ENCODE measurements at regions not wholly inside any gene's neighbourhood (a gene's known extent, or its start where the extent isn't known, plus 50 kb on each side); places are given as distances from the start of the nearest gene placed in this dataset.

DNA sequence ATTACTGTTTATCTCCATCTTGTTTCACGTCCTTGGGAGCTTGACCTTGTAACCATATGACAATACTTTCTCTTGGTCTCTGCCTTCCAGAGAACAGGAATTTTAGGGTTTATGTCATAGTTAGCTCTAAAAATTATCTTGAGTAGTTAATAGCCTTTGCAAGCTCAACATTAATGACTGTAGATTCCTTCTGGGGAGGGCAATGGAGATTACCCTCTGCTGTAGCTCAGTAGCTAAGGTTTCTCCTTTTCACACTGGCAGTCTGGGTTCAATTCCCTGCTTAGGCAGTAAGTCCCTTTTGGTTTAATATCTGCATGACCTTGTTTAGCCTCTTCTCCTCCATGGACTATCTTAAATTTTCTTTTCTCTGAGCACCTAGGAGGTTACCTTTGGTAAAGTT lies 181.7 kb upstream of the GPR101 start:
- Histone ChIP-seq H3K4me2 (ENCODE audit: extremely low read depth, insufficient read depth, low read length) (no peak overlapping the region), H3K4me1 (ENCODE audit: control insufficient read depth, extremely low read depth, insufficient read depth, low read length) (no peaks in the 10 kb centered on the region), H3K27ac (ENCODE audit: insufficient read depth, low read length) (no peak overlapping the region), H3K36me3 (ENCODE audit: control insufficient read depth, insufficient read depth, low read length) (no peaks in the 10 kb centered on the region), H3K27me3 (ENCODE audit: control insufficient read depth, insufficient read depth, low read length) (no peaks in the 10 kb centered on the region), H3K9me3 (ENCODE audit: control insufficient read depth, insufficient read depth, low read depth, low read length) (no peaks in the 10 kb centered on the region), H2AFZ (ENCODE audit: low read length) (no peak overlapping the region), H3K9ac (ENCODE audit: insufficient read depth, low read length) (no peak overlapping the region), H3K79me2 (ENCODE audit: control insufficient read depth, insufficient read depth, low read length) (no peaks in the 10 kb centered on the region), H4K20me1 (ENCODE audit: control insufficient read depth, extremely low read depth, insufficient read depth, low read length) (no peaks in the 10 kb centered on the region), H3K4me3 (replicated peaks in 1 of 4; ENCODE audit: control extremely low read depth in 1 of 4, insufficient read depth in 1 of 4, low read depth in 3 of 4, low read length in 4 of 4) (no peak overlapping the region)
- no peak for DNase-seq (ENCODE audit: low read depth in 2 of 2)
- no peak for TF ChIP-seq EZH2 (IDR thresholded peaks at IDR 0.05; ENCODE audit: low read length, missing control alignments)
- TF ChIP-seq, protein P1, sequence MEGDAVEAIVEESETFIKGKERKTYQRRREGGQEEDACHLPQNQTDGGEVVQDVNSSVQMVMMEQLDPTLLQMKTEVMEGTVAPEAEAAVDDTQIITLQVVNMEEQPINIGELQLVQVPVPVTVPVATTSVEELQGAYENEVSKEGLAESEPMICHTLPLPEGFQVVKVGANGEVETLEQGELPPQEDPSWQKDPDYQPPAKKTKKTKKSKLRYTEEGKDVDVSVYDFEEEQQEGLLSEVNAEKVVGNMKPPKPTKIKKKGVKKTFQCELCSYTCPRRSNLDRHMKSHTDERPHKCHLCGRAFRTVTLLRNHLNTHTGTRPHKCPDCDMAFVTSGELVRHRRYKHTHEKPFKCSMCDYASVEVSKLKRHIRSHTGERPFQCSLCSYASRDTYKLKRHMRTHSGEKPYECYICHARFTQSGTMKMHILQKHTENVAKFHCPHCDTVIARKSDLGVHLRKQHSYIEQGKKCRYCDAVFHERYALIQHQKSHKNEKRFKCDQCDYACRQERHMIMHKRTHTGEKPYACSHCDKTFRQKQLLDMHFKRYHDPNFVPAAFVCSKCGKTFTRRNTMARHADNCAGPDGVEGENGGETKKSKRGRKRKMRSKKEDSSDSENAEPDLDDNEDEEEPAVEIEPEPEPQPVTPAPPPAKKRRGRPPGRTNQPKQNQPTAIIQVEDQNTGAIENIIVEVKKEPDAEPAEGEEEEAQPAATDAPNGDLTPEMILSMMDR (conservative IDR thresholded peaks at IDR 0.05 in 1 of 2, IDR thresholded peaks at IDR 0.05 in 1 of 2; ENCODE audit: low read depth in 1 of 2, low read length in 2 of 2), result no peak

DNA sequence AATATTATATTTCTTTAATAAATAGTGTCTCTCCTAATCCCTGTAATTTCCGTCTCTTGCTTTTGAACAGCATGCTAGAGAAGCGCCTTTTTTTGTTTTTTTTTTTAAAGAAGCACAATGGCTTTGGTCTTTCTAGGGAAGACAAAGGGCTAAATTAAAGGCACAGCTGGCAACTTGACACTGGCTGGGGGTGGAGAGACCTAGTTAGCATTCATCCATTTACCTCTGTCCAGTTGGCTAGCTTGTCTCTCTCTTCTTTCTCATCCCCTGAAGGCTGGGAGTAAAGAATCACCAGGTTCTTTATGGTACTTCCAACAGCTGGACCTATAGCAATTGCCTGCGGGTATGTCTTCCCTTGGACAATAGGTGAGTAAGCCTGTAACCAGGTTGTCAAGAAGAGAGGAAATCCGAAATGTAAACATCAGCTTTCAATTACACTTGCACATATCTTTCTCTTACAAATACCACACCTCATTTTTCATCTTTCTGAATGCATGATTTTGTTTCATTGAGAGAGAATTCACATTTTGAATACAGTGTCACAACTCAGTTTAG lies 178.4 kb upstream of the GPR101 start:
- H3K4me2 ChIP-seq (ENCODE audit: extremely low read depth, insufficient read depth, low read length), result no peak overlapping the region
- no peaks in the 10 kb centered on the region for H3K4me1 ChIP-seq (ENCODE audit: control insufficient read depth, extremely low read depth, insufficient read depth, low read length)
- H3K9ac ChIP-seq (ENCODE audit: insufficient read depth, low read length), result no peak overlapping the region
- no peak overlapping the region for H3K27ac ChIP-seq (ENCODE audit: insufficient read depth, low read length)
- TF ChIP-seq, protein P1 (conservative IDR thresholded peaks at IDR 0.05 in 1 of 2, IDR thresholded peaks at IDR 0.05 in 1 of 2; ENCODE audit: low read depth in 1 of 2, low read length in 2 of 2), result no peak
- no peak for TF ChIP-seq EZH2 (IDR thresholded peaks at IDR 0.05; ENCODE audit: low read length, missing control alignments)
- H4K20me1 ChIP-seq (ENCODE audit: control insufficient read depth, extremely low read depth, insufficient read depth, low read length), result no peaks in the 10 kb centered on the region
- H3K79me2 ChIP-seq (ENCODE audit: control insufficient read depth, insufficient read depth, low read length), result no peaks in the 10 kb centered on the region
- no peaks in the 10 kb centered on the region for H3K36me3 ChIP-seq (ENCODE audit: control insufficient read depth, insufficient read depth, low read length)
- DNase-seq (ENCODE audit: low read depth in 2 of 2), result no peak
- no peak overlapping the region for H3K4me3 ChIP-seq (replicated peaks in 1 of 4; ENCODE audit: control extremely low read depth in 1 of 4, insufficient read depth in 1 of 4, low read depth in 3 of 4, low read length in 4 of 4)
- H2AFZ ChIP-seq (ENCODE audit: low read length), result no peak overlapping the region
- H3K9me3 ChIP-seq (ENCODE audit: control insufficient read depth, insufficient read depth, low read depth, low read length), result no peaks in the 10 kb centered on the region
- no peaks in the 10 kb centered on the region for H3K27me3 ChIP-seq (ENCODE audit: control insufficient read depth, insufficient read depth, low read length)

DNA sequence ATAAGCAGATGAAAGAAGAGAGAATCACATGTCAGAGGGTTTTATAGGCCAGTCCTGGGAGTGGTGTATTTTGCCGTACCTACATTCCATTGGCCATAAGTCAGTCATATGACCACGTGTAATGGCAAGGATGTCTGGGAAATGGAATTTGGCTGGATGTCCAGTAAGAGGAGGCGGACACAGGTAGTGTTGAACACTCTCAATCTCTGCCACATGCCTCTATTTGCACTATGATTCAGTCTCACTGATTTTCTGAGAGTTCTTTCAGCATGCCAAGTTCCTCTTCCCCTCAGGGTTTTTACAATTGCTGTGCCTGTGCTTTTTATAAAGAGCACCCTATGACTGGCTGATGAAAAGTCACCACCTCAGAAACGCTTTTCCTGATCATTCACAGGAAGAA lies 164.2 kb upstream of the GPR101 start:
- Histone ChIP-seq H4K20me1 (ENCODE audit: control insufficient read depth, extremely low read depth, insufficient read depth, low read length) (no peaks in the 10 kb centered on the region), H3K4me2 (ENCODE audit: extremely low read depth, insufficient read depth, low read length) (no peak overlapping the region), H2AFZ (ENCODE audit: low read length) (no peak overlapping the region), H3K27ac (ENCODE audit: insufficient read depth, low read length) (no peak overlapping the region), H3K4me3 (replicated peaks in 1 of 4; ENCODE audit: control extremely low read depth in 1 of 4, insufficient read depth in 1 of 4, low read depth in 3 of 4, low read length in 4 of 4) (no peak overlapping the region), H3K9me3 (ENCODE audit: control insufficient read depth, insufficient read depth, low read depth, low read length) (no peaks in the 10 kb centered on the region), H3K4me1 (ENCODE audit: control insufficient read depth, extremely low read depth, insufficient read depth, low read length) (no peaks in the 10 kb centered on the region), H3K27me3 (ENCODE audit: control insufficient read depth, insufficient read depth, low read length) (no peaks in the 10 kb centered on the region), H3K79me2 (ENCODE audit: control insufficient read depth, insufficient read depth, low read length) (no peaks in the 10 kb centered on the region), H3K36me3 (ENCODE audit: control insufficient read depth, insufficient read depth, low read length) (no peaks in the 10 kb centered on the region), H3K9ac (ENCODE audit: insufficient read depth, low read length) (no peak overlapping the region)
- DNase-seq (ENCODE audit: low read depth in 2 of 2), result no peak
- no peak for TF ChIP-seq EZH2 (IDR thresholded peaks at IDR 0.05; ENCODE audit: low read length, missing control alignments)
- TF ChIP-seq, protein P1 (conservative IDR thresholded peaks at IDR 0.05 in 1 of 2, IDR thresholded peaks at IDR 0.05 in 1 of 2; ENCODE audit: low read depth in 1 of 2, low read length in 2 of 2), result no peak
